Stimulated activated naive CD4-positive, alpha-beta T cell treated with Interleukin-2 at 50 U/mL for 16 hours (primary cell): ENCODE measurements at regions not wholly inside any gene's neighbourhood (a gene's known extent, or its start where the extent isn't known, plus 50 kb on each side); places are given as distances from the start of the nearest gene placed in this dataset.
"Not testable (repeated sequence)": the region's sequence is repeated elsewhere in the genome, so short reads cannot be mapped to it uniquely, and the experiment has no call there.

ENCODE experiments used
- DNase-seq: peaks from one replicate; lab custom pipeline; 2025; lab: John Stamatoyannopoulos, UW

GRCh38 chr14:34300330-34300729, 161.7 kb downstream of the SPTSSA start:
- DNase-seq, result no peak

DNA sequence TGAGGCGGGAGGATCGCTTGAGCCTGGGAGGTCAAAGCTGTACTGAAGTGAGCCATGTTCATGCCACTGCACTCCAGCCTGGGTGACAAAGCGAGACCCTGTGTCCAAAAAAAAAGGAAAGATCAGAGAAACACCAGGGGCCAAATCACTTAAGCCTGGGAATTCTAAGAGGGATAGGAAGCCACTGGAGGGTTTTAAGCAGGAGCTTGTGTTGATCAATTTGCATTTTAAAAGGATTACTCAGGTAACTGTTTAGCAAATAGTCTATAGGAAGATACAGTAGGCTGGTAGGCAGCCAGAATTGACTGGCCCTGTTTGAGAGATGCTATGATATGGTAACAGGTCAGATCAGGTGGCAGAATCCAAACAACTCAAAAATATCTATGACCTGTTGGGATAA, 162.7 kb downstream of the SPTSSA start:
- DNase-seq, result no peak

- no peak for DNase-seq
Observed at GRCh38 chr14:34297786-34298520, 164.1 kb downstream of the SPTSSA start.

DNA sequence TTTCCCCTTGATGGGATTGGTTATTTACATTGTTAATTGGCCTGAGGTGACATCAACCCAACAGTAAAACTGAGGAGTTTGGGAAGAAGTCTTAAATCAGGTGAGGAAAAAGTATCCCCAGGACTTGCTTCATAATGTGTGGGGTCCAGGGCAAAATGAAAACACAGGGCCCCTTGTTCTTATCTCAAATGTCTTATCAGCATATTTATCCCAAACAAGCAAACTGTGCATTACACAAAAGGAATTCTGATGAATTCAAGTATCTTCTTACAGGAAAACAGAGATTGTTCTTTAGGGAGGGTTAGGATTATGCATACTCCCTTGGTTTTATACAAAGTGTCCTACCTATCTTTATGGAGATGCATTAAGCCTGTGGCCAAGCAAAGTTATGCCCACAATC, 178.4 kb downstream of the SPTSSA start:
- DNase-seq, result no peak

DNA sequence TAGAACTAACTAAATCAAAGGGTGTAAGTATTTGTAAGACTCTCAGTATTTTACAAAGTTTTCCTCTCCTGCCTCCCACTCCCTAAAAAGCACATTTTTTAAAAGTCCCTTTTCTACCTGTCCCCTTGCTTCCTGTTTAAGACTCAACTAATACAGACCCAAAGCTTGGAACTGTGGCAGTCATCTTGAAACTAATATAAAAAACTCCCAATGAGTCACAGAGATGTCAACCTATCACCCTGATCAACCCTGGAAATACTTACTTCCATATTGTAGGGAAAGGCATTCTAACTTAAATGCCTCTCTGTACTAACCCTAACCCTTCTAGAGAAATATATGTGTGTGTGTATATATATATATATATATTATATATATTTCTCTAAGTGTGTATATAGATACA, 184.8 kb downstream of the SPTSSA start:
- DNase-seq, result no peak

DNA sequence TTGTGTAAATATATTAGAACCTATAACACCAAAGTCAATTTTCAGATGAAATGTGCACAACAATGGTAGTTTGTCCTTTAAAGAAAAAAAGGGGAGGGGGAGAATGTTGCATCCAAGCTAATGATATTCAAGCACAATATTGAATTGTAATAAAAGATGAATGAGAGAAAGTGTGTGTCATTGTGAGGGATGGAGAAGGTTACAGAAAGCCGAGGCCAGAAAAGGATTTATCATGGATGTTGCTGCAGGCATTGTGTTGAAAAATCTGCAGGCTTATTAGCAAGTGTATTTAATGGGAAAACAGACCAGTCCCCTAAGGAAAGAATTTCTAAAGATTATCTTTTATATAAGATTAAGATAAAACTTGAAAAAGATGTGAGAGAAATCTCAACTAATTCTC, 186.5 kb downstream of the SPTSSA start:
- no peak for DNase-seq

DNA sequence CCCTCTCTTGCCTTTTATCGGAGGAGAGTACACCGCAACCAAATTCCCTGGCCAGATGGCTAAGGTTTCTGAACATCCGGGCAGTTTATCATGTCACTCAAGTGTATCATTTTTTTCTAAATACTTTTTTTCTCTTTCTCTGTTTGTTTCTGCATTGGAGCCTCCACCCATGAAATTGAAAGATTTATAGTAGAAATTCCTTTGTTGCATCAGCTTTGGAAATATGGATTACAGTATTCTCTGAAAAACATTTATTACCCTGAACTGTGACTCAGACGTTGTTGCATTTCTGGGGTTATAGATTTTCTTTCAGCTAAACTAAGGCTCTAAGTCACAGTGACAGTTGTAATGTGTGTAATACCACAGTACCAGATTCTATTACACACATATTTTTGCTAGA, 187.0 kb downstream of the SPTSSA start:
- DNase-seq, result no peak

GRCh38 chr14:34273716-34274115, 188.3 kb downstream of the SPTSSA start:
- DNase-seq, result not testable (repeated sequence)

- no peak for DNase-seq
Observed at GRCh38 chr14:34270361-34270760, 191.7 kb downstream of the SPTSSA start.

GRCh38 chr14:34266344-34266743, 195.7 kb downstream of the SPTSSA start:
- DNase-seq, result no peak

- no peak for DNase-seq
Observed at GRCh38 chr14:34262127-34262910, 199.7 kb downstream of the SPTSSA start.

DNA sequence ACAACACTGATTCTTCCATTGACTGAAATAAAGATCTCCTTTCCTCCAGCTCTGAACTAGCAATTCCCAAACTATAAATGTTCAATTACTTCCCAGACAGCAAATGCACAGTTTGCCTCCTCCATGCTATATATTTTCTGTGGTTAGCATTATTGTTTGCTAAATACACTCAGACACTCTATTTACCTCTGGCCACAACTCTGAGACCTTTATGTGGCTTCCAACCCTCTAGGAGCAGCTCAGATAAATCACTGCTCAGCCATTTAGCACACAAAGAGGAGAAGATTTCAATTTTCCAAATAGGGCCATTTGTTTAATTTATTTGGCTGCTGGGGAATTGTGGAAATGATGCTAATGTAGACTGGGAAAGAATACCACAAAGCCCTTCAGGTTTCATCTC, 202.0 kb downstream of the SPTSSA start:
- DNase-seq, result no peak

DNA sequence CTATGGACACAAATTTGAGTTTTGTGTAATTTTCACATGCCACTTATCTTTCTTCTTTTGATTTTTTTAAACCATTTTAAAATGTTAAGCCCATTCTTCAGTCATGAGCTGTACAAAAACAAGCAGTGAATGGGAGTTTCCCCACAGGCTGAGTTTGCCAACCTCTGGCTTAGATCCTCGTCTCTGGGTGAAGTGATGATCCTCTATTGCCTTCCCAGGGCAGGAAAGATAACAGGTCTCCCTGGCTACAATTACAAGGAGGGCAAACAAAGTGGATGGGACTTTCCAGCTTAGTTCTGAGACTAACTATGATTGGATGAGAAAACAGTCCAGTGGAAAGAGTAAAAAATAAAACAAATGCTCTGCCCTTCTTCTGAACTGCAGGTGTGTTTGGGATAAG, 203.7 kb downstream of the SPTSSA start:
- no peak for DNase-seq

GRCh38 chr14:34257505-34257904, 204.5 kb downstream of the SPTSSA start:
- no peak for DNase-seq

- no peak for DNase-seq
Observed at GRCh38 chr14:34256223-34256622, 205.8 kb downstream of the SPTSSA start.

DNA sequence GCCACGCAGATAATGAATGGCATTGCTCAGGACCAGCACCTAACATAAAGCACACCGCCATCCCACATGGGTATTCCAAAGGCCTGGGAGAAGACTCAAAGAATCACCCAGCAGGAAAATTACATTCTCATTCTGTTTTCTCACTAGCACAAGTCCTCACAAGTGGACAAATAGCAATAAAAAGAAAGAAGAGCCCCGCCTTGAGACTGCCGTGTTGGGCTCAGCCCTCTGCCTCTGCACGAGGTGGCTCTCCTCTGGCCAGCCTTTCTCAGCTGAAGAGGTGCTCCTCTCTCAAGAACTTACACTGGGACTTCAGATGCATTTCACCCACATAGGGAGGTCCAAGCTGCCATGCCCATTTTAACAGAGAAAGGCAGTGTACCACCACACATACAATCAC, 207.5 kb downstream of the SPTSSA start:
- no peak for DNase-seq

DNA sequence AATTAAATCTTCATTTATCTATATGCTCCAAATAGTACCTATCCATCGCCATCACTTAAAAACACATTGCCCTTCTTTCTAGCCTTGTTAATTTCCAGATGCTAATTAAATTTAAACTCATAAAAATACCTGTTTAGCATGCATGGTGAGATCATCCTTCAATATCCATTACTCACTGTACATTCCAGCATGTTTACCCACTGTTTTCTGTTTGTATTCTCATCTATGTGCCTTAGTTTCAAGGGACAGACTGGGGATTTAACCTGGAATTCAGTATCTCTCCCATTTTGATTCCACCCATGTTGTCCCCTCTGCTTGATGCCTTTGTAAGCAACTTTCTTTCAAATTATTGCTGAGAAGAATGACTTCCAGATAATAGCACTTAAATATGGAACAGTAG, 208.0 kb downstream of the SPTSSA start:
- no peak for DNase-seq

DNA sequence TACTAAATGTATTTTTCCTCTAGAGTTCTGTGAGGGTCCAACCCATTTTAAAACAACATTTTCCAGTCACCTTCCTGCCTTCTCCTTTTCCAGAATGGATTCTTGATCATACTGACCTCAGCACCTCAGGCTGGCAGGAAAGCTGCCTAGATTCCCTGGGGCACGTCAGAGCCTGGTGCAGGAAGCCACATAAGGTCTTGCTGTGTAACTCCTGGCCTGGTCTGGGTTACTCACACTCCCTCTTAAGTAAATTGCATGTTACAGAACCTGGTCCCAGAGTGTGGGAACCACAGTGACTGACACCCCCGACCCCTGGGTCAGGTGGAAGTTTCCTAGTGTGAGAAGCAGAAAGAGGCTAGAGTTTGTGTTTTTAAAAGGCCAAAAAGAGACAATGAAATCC, 209.8 kb downstream of the SPTSSA start:
- DNase-seq, result no peak

- no peak for DNase-seq
Observed at GRCh38 chr14:34251662-34252061, 210.4 kb downstream of the SPTSSA start.

DNA sequence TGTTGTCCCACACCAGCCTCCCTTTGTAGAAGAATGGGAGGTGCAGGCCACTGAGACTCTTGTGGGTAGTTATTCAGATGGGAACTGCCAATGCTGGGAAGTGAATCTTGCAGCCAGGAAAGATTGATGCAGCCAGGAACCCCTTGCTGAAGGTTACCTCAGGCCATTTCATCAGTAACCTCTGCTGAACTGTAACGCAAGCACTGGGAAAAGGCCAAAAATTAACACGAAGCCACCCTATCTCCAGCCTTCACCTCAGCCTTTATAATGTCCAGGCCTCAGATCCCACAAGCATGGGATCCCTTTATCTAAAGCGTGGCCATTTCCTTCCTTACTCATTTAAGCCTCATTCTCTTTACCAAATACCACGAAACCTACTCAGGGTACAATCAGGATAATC, 211.1 kb downstream of the SPTSSA start:
- DNase-seq, result no peak

DNA sequence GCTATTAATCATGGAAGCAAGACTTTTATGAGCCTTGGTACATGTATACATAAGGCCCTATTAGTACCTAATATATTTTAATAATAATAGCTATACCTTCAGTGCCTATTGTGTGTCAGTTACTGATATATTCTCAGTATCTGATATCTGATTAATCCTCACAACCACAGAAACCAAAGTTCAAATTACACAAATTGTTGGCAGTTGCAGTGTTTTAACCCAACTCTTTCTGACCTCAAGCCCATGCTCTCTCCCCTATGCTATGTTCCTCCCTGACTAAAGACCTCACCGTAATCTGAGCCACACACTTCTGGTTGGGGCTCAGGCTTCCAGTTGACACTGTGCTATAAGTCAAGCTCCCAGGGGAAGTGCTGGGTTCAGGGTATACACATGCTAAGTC, 214.4 kb downstream of the SPTSSA start:
- no peak for DNase-seq

DNA sequence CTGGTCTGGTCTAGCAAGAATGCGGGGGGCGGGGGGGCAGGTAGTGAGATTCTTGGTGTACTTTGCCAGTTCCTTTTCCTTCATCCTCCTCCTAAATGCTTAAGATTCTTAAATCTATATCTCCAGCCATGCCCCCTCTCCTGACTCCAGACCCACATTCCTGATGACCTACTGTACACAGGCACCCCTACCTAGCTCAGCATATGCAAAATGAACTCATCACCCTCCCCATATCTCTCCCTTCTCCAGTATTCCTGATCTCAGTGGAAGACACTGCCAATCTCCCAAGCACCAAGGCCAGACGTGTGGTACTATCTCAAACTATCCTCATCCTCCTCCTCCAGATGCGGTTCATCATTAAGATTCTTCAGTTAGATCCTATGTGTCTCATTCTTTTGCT, 215.8 kb downstream of the SPTSSA start:
- DNase-seq, result no peak

GRCh38 chr14:34243401-34243800, 218.6 kb downstream of the SPTSSA start:
- DNase-seq, result no peak

GRCh38 chr14:34243001-34243400, 219.0 kb downstream of the SPTSSA start:
- DNase-seq, result no peak
